ENCODE measurements at regions not wholly inside any gene's neighbourhood (a gene's known extent, or its start where the extent isn't known, plus 50 kb on each side); places are given as distances from the start of the nearest gene placed in this dataset.
A peak's percentile ranks its signal among the peaks of the same experiment; 100 is the strongest.

DNA sequence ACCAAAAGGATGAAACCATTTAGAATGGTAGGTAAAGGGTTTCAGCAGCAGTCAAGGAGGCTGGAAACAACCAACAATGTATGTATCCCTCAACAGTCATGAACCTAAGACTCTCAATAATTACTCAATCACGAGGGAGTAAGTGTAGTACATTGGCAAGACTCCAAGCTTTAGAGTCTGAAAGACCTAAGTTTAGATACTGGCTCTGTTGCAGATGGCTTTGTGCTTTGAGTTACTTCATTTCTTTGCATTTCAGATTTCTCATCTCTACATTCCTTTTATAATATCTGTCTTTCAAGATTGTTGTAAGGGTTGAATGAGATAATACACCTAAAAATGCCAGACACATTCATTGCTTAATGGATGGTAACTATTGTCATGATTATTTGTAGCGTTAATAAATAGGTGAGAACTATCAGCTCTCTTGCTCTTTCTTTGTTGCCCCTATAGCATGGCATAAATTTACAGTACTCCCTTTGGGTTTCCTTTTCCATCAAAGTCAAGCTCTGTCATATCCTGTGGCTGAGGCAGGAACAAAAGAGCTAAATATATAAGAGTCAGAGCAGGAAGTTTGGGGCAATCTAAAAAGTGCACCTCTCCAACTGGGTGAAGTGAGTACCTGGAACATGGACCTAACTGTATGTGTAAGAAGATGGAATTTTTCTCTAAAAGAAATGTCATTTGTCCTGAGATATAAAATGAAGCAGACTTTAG lies 228.2 kb upstream of the ZC3H12C start:
- Histone ChIP-seq H3K27ac (no peak overlapping the region), H3K4me1 (no peaks in the 10 kb centered on the region), H3K36me3 (no peaks in the 10 kb centered on the region), H3K9me3 (no peaks in the 10 kb centered on the region), H3K4me3 (no peak overlapping the region), H3K27me3 (no peaks in the 10 kb centered on the region)
- intact Hi-C loops (cut with DNase I; ENCODE audit: low total_unique reads): no loop called here
- DNase-seq: no peak
- no peak for TF ChIP-seq EP300 (IDR thresholded peaks at IDR 0.05)
- TF ChIP-seq POLR2A (IDR thresholded peaks at IDR 0.05): no peak
- TF ChIP-seq POLR2AphosphoS5 (IDR thresholded peaks at IDR 0.05): no peak
- TF ChIP-seq, protein P1, sequence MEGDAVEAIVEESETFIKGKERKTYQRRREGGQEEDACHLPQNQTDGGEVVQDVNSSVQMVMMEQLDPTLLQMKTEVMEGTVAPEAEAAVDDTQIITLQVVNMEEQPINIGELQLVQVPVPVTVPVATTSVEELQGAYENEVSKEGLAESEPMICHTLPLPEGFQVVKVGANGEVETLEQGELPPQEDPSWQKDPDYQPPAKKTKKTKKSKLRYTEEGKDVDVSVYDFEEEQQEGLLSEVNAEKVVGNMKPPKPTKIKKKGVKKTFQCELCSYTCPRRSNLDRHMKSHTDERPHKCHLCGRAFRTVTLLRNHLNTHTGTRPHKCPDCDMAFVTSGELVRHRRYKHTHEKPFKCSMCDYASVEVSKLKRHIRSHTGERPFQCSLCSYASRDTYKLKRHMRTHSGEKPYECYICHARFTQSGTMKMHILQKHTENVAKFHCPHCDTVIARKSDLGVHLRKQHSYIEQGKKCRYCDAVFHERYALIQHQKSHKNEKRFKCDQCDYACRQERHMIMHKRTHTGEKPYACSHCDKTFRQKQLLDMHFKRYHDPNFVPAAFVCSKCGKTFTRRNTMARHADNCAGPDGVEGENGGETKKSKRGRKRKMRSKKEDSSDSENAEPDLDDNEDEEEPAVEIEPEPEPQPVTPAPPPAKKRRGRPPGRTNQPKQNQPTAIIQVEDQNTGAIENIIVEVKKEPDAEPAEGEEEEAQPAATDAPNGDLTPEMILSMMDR (IDR thresholded peaks at IDR 0.05): no peak
- 42 to 54% (median 46%) methylated on average over 2 of the region's 2 CpGs for WGBS, 5 donors

- no peak overlapping the region for H3K4me3 ChIP-seq
- H3K27ac ChIP-seq: no peak overlapping the region
- no peaks in the 10 kb centered on the region for H3K27me3 ChIP-seq
- intact Hi-C loops (cut with DNase I; ENCODE audit: low total_unique reads): no loop called here
- no peaks in the 10 kb centered on the region for H3K36me3 ChIP-seq
- H3K9me3 ChIP-seq: no peaks in the 10 kb centered on the region
- TF ChIP-seq POLR2AphosphoS5 (IDR thresholded peaks at IDR 0.05) (no peak), POLR2A (IDR thresholded peaks at IDR 0.05) (no peak), EP300 (IDR thresholded peaks at IDR 0.05) (no peak)
- TF ChIP-seq, protein P1 (IDR thresholded peaks at IDR 0.05): no peak
- 65 to 78% (median 72%) methylated on average over 5 of the region's 5 CpGs for WGBS, 5 donors
- no peaks in the 10 kb centered on the region for H3K4me1 ChIP-seq
- DNase-seq: peak in 1 of 2 donors; percentile 46
Measured at GRCh38 chr11:109865548-109866186, 227.5 kb upstream of the ZC3H12C start.

GRCh38 chr11:109867784-109868183 lies 225.4 kb upstream of the ZC3H12C start:
- no peaks in the 10 kb centered on the region for H3K36me3 ChIP-seq
- TF ChIP-seq EP300 (IDR thresholded peaks at IDR 0.05): no peak
- no peak for TF ChIP-seq POLR2A (IDR thresholded peaks at IDR 0.05)
- TF ChIP-seq, protein P1 (IDR thresholded peaks at IDR 0.05): no peak
- TF ChIP-seq POLR2AphosphoS5 (IDR thresholded peaks at IDR 0.05): no peak
- no peaks in the 10 kb centered on the region for H3K9me3 ChIP-seq
- no peak for DNase-seq
- H3K4me3 ChIP-seq: no peak overlapping the region
- H3K27me3 ChIP-seq: no peaks in the 10 kb centered on the region
- intact Hi-C loops (cut with DNase I; ENCODE audit: low total_unique reads): no loop called here
- H3K4me1 ChIP-seq: no peaks in the 10 kb centered on the region
- WGBS, 5 donors: 43 to 72% (median 60%) methylated on average over 2 of the region's 2 CpGs
- H3K27ac ChIP-seq: no peak overlapping the region

DNA sequence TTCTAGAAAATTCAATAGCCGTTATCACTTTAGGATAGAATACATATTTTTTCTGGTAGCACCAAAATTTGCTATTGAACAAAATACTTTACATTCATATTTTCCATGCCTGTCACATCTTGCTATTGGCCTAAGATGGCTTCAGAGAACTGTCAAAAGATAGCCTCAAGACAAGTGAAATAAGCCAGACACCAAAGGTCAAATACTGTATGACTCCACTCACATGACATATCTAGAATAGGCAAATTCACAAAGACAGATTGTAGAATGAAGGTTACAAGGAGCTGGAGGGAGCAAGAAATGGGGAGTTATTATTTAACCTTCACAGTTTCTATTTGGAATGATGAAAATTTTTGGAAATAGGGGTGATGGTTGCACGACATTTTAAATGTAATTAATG lies 223.7 kb upstream of the ZC3H12C start:
- H3K36me3 ChIP-seq: no peaks in the 10 kb centered on the region
- H3K27ac ChIP-seq: no peak overlapping the region
- TF ChIP-seq, protein P1 (IDR thresholded peaks at IDR 0.05): no peak
- intact Hi-C loops (cut with DNase I; ENCODE audit: low total_unique reads): no loop called here
- no peak overlapping the region for H3K4me3 ChIP-seq
- 83 to 93% (median 89%) methylated on average over 2 of the region's 2 CpGs for WGBS, 5 donors
- no peaks in the 10 kb centered on the region for H3K27me3 ChIP-seq
- H3K9me3 ChIP-seq: no peaks in the 10 kb centered on the region
- DNase-seq: no peak
- H3K4me1 ChIP-seq: no peaks in the 10 kb centered on the region
